Stimulated activated CD8-positive, alpha-beta memory T cell treated with anti-CD3 and anti-CD28 coated beads, Interleukin-4, amount 100 ng/mL, for 4 hours (primary cell): ENCODE measurements at regions not wholly inside any gene's neighbourhood (a gene's known extent, or its start where the extent isn't known, plus 50 kb on each side); places are given as distances from the start of the nearest gene placed in this dataset.
"Not testable (repeated sequence)": the region's sequence is repeated elsewhere in the genome, so short reads cannot be mapped to it uniquely, and the experiment has no call there.

Experiments
- DNase-seq, 2 donors: peaks; one replicate each; pipeline ENCODE4 v3.0.0-alpha.2; 2020; ENCODE audit warnings: low read depth in 2 of 2, low spot score in 1 of 2

- DNase-seq: not testable (repeated sequence)
These were observed 95.6 kb downstream of the GPX5 start for GRCh38 chr6:28621268-28621667.

GRCh38 chr6:28623242-28623641 lies 97.6 kb downstream of the GPX5 start:
- DNase-seq: not testable (repeated sequence)

GRCh38 chr6:28626386-28626785 lies 100.7 kb downstream of the GPX5 start:
- not testable (repeated sequence) for DNase-seq

- no peak for DNase-seq
These were observed 106.7 kb downstream of the GPX5 start for GRCh38 chr6:28632326-28632851.

GRCh38 chr6:28633445-28634215 lies 107.9 kb downstream of the GPX5 start:
- DNase-seq: no peak

GRCh38 chr6:28634411-28634760 lies 108.7 kb downstream of the GPX5 start:
- no peak for DNase-seq

- no peak for DNase-seq
These were observed 109.3 kb downstream of the GPX5 start for GRCh38 chr6:28634761-28635546.

GRCh38 chr6:28635547-28636158 lies 110.0 kb downstream of the GPX5 start:
- no peak for DNase-seq

- no peak for DNase-seq
These were observed 113.2 kb downstream of the GPX5 start for GRCh38 chr6:28638787-28639430.

- DNase-seq: not testable (repeated sequence)
These were observed 114.0 kb downstream of the GPX5 start for GRCh38 chr6:28639445-28640290.

- DNase-seq: no peak
These were observed 117.5 kb downstream of the GPX5 start for GRCh38 chr6:28643017-28643740.

- no peak for DNase-seq
These were observed 121.0 kb downstream of the GPX5 start for GRCh38 chr6:28646650-28647049.

- DNase-seq: no peak
These were observed 122.6 kb downstream of the GPX5 start for GRCh38 chr6:28648035-28648877.

- no peak for DNase-seq
These were observed 123.2 kb downstream of the GPX5 start for GRCh38 chr6:28648878-28649375.

GRCh38 chr6:28651161-28651560 lies 125.5 kb downstream of the GPX5 start:
- DNase-seq: no peak

GRCh38 chr6:28653876-28654275 lies 128.2 kb downstream of the GPX5 start:
- DNase-seq: no peak

- DNase-seq: no peak
These were observed 129.5 kb downstream of the GPX5 start for GRCh38 chr6:28655164-28655563.

GRCh38 chr6:28656715-28657114 lies 131.0 kb downstream of the GPX5 start:
- DNase-seq: no peak

GRCh38 chr6:28657381-28657768 lies 131.7 kb downstream of the GPX5 start:
- DNase-seq: no peak
